ENCODE measurements at regions not wholly inside any gene's neighbourhood (a gene's known extent, or its start where the extent isn't known, plus 50 kb on each side); places are given as distances from the start of the nearest gene placed in this dataset.

GRCh38 chr2:41580806-41581205 lies 467.0 kb upstream of the PKDCC start:
- no peak for DNase-seq (ENCODE audit: low read depth in 2 of 2)

DNA sequence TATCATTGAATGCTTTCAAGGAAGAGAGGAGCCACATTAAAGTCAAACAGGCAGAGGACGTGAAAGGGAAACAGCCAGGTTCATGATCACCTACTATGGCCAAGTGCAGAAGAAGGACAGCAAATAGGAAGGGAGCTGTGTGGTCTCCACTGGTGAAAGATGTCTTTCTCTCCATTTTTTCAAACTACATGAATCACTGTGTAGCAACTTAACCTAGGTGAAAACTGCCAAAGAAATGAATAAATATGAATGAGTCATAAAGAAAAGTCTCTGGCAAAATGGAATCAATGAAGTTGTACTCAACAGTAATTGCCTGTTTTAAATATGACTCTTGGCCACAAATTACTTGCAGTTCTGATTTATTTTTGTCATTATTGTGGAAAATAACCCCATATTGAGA lies 452.6 kb upstream of the PKDCC start:
- DNase-seq (ENCODE audit: low read depth in 2 of 2), result no peak

DNA sequence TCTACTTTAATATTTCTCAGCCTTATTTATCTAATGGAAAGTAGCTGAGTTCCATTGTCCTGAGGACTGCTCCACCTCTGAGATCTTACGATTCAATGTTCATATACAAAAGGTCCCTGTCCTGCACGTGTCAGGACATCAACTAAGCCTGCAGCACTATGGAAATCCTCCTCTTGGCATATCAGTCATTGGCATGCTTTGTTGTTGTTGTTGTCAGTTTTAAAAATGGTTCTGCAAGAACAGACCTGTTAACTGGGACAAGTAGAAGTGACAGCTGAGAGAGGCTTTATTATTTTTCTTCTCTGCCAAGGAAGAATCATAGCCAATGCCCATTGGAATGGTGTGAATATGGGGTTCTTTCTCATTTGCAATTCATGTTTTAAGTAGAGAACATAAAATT lies 450.1 kb upstream of the PKDCC start:
- DNase-seq (ENCODE audit: low read depth in 2 of 2), result no peak

- DNase-seq (ENCODE audit: low read depth in 2 of 2), result no peak
Observed at GRCh38 chr2:41598161-41598894, 449.5 kb upstream of the PKDCC start.

DNA sequence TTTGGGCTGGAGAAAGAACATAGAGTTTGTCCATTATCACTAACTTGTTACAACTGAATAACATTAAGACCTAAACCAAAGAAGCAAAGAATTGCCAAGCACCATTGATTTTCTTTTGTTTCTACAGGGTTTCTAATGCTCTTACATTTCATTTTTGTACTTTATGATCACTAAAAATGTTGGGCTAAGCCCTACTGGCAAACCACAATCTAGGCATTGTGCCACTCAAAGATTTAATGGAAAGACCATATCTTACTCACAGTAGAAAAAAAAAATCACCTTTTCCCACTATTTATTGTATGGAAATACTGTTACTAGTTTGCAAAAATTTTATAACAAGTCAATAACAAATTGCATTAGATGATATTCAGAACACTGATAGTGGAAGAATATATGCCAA lies 447.4 kb upstream of the PKDCC start:
- no peak for DNase-seq (ENCODE audit: low read depth in 2 of 2)

DNA sequence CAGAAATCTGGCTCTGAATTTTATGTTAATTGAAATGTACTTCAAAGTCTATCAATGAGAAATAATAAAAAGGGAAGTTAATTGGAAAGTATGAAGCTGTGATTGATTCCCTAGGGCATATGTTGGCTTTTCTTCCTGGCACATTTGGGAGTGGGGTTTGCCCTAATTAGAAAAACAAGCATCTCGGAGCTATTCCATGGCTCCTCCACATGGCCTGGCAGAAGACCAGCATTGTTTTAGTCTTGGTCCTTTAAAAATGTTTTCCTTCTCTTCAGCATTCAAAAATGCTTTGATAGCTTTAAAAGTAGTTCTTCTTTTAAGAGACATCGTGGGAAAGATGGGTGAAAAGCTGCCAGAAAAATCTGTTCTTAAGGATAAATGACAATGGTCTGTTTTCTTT lies 445.5 kb upstream of the PKDCC start:
- no peak for DNase-seq (ENCODE audit: low read depth in 2 of 2)

DNA sequence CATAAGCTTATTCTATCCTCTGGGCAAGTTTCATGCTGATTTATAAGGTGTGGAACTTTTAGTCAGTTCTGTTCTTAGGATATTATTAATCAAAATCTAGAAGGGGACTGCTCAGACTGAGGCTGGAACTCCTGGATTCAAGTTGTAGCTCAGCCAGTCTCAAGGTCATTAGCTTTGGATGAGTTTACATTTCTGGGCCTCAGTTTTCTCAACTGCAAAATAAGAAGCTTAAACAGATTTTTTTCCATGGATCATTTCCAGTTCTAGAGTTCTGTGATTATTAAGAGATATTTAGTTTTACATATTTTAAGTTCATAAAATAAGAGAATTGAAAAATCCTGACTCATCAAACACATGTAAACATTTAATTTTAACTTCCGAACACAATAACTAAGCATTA lies 442.5 kb upstream of the PKDCC start:
- no peak for DNase-seq (ENCODE audit: low read depth in 2 of 2)

DNA sequence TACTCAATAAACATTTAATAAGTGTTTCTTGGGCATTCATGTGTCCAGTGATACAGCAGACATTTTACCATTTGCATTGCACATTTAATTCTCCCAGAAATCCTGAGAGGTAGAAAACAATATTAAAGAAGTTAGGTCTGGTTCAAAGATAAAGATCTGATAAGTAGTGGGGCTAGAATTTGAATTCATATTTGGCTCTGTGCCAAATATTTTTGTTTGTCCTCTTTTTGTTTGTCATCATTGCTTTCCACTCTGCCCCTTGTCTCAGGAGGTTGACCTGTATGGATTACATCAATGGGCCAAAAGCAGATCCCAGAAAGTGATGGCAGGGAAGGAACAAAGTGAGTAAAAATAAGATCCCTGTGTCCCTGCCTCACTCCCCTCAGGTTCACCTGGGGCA lies 441.9 kb upstream of the PKDCC start:
- DNase-seq (ENCODE audit: low read depth in 2 of 2), result no peak

- no peak for DNase-seq (ENCODE audit: low read depth in 2 of 2)
Observed at GRCh38 chr2:41610501-41611190, 437.2 kb upstream of the PKDCC start.

DNA sequence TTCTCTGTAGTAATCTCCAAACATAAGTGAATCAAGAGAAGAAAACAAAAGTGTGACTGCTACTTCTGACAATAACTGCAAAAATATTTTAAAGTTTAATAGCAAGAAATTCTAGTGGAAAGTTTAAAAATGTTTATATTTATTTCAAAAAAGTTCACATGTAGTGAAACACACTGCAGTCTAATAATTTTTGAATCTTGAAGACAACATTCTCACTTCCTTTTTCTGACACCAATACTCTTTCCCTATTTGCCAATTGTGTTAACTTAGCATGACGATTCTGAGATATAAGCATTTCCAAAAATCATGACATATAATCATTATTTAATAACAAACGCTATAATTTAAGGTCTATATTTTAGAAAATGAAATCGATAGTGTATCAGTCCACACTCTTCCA lies 429.1 kb upstream of the PKDCC start:
- no peak for DNase-seq (ENCODE audit: low read depth in 2 of 2)

DNA sequence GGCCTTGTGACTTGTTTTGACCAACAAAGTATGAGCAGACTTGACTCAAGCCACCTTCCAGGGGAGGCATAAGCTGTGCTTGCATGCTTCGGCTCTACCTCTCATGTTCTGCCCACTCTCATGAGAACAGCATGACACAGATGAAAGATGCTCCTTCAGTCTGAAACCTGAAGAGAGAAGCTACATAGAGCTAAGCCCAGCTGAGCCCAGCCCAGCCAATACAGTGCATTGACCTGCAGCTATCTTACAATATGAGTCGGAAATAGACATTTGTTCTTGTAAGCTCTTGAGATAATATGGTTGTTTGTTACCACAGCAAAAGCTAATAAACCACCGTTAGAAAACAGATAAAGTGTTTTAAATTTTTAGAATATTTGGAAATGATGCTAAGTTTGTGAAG lies 426.7 kb upstream of the PKDCC start:
- DNase-seq (ENCODE audit: low read depth in 2 of 2), result no peak

GRCh38 chr2:41621563-41621962 lies 426.3 kb upstream of the PKDCC start:
- DNase-seq (ENCODE audit: low read depth in 2 of 2), result no peak

- DNase-seq (ENCODE audit: low read depth in 2 of 2), result no peak
Observed at GRCh38 chr2:41622301-41622700, 425.5 kb upstream of the PKDCC start.

DNA sequence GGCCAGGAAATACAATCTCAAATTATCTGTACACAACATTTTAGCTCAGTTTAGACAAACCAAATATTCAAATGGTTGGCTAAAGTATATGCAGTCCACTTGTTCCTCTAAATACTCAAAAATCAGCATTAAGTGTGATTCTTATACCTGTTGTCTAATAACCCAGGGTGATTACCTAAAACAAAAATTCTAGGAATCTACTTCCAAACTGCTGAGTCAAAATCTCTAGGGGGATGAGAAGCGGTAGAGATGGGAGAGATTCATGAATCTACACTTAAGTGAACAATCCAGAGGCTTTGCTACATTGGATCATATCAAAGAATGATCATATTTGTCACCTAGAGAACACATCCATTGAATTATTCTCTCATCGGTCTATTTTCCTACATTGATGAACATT lies 420.9 kb upstream of the PKDCC start:
- no peak for DNase-seq (ENCODE audit: low read depth in 2 of 2)

- DNase-seq (ENCODE audit: low read depth in 2 of 2), result no peak
Observed at GRCh38 chr2:41634686-41635085, 413.1 kb upstream of the PKDCC start.

GRCh38 chr2:41644936-41645335 lies 402.9 kb upstream of the PKDCC start:
- DNase-seq (ENCODE audit: low read depth in 2 of 2), result no peak

GRCh38 chr2:41647468-41648050 lies 400.3 kb upstream of the PKDCC start:
- no peak for DNase-seq (ENCODE audit: low read depth in 2 of 2)

DNA sequence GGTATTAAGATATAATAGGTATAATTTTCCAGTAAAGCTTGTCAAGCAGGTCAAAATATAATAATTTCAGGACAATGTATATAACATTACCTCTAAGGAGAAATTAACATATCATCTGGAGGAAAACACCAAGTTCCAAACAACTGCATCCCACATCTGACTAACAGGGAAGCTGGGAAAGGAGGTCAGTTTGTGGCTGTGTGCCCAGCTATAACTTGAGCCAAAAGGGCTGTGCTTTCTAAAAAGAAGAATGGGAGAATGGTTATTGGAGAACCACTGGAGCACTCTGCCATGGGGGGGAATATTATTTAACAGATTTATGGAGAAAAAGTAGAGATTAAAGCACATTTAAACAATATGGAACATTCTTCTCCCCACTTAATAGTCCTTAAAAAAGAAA lies 390.6 kb upstream of the PKDCC start:
- no peak for DNase-seq (ENCODE audit: low read depth in 2 of 2)

DNA sequence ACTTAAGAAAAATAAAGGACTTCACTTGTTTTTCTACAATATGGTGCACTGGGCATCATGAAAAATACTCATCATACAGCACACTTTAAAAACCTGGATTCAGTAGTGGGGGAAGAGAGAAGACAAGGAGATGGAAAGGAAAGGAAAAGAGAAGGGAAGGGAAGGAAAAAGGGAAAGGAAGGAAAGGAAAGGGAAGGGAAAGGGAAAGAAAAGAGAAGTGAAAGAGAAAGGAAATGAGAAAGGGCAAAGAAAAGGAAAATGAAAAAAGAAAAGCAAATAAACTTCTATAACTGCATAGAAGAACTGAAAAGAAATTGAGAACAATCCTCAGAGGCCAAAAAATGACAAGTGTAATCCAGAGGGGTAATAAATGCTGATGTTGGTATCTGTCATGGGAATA lies 388.1 kb upstream of the PKDCC start:
- no peak for DNase-seq (ENCODE audit: low read depth in 2 of 2)

- no peak for DNase-seq (ENCODE audit: low read depth in 2 of 2)
Observed at GRCh38 chr2:41662461-41662860, 385.4 kb upstream of the PKDCC start.

- no peak for DNase-seq (ENCODE audit: low read depth in 2 of 2)
Observed at GRCh38 chr2:41663056-41663455, 384.8 kb upstream of the PKDCC start.

DNA sequence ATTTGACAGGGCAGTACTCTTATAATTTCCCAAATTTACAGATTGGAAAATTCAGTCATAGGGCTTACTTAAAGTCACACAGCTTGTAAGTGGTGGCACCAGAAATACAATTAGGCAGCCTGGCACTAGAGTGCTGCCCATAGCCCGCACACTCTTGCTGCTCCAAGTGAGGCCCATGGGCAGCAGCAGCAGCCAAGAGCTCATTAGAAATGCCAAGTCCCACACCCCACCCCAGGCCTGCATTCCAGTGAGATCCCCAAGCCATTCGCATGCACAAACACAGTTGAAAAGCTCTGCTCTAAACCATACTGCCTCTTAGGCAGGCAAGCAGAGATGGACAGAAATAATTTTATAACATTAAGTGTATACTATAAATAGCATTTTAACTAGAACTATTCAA lies 379.3 kb upstream of the PKDCC start:
- no peak for DNase-seq (ENCODE audit: low read depth in 2 of 2)

DNA sequence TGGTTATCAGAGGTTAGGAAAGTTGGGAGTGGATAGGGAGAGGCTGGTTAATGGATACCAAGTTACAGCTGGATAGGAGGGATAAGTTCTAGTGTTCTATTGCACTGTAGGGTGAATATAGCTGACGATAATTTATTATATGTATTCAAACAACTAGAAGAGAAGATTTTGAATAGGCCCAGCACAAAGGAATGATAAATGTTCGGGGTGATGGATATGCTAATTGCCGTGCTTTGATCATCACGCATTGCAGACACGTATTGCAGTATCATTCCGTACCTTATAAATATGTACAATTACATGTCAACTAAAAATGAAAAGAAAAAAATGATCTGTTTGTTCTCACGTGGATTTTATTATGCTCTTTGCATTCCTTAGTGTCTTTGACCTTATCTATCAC lies 369.2 kb upstream of the PKDCC start:
- no peak for DNase-seq (ENCODE audit: low read depth in 2 of 2)
